BJ (cell line): ENCODE measurements at regions not wholly inside any gene's neighbourhood (a gene's known extent, or its start where the extent isn't known, plus 50 kb on each side); places are given as distances from the start of the nearest gene placed in this dataset.

ENCODE experiments used
- CTCF ChIA-PET: fragments of 350-600 bp; formaldehyde crosslinking; extraction: SDS; loops from one replicate; lab custom pipeline; 2021; ENCODE audit warnings: antibody characterized with exemption, inconsistent platforms; lab: Yijun Ruan, JAX
- POLR2A ChIA-PET: fragments of 300-600 bp; sonication (Branson Sonifier 250); formaldehyde crosslinking; extraction: SDS; loops from one replicate; lab custom pipeline; 2021; ENCODE audit warnings: antibody characterized with exemption; lab: Charles Lee
- DNase-seq: peaks from one replicate; pipeline ENCODE4 v3.0.0-alpha.2; 2011; ENCODE audit warnings: low read depth
- H3K27me3 ChIP-seq: 2 replicates; pipeline ENCODE4 v1.6.0; 2011; ENCODE audit warnings: low read length; ENCODE audit not compliant: control insufficient read depth, insufficient read depth
- H3K36me3 ChIP-seq: 2 replicates; pipeline ENCODE4 v1.5.1; 2011; ENCODE audit warnings: low read length; ENCODE audit not compliant: control insufficient read depth, insufficient read depth
- H3K4me3 ChIP-seq: 2 replicates; pipeline ENCODE4 v1.5.1; 2011; ENCODE audit warnings: low read depth, mild to moderate bottlenecking, control low read depth, low read length
- TF ChIP-seq, protein P1 (sequence below): IDR thresholded peaks from 2 replicates; pipeline ENCODE4 v1.5.1; 2011; ENCODE audit warnings: low read depth, mild to moderate bottlenecking, control low read depth, inconsistent platforms, low read length, moderate library complexity; ENCODE audit not compliant: insufficient read depth

DNA sequence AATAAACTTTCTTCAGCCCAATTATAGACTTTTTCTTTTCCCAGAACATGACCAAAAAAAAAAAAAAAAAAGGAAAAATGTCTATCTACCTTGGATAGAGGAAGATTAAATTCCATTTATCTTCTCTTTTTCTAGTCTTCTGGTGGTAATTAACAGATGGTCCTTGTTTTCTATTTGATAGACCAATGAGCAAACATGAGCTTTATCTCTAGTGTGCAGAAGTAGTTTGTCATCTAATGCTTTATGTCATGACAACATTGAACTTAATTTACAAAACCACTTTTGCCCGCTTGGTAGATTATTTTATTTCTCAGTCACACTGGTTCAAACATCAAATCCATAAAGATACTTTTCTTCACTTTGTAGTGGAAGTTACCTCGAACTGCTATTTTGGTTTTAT lies 69.5 kb upstream of the ELL2 start:
- Histone ChIP-seq H3K36me3 (no peaks in the 10 kb centered on the region), H3K27me3 (no peaks in the 10 kb centered on the region), H3K4me3 (no peak overlapping the region)
- ChIA-PET CTCF (interaction anchor here (0.8 kb wide), 1 partner anchor 21 kb away, joined by 3 read pairs; no protein-coding TSS in a partner anchor), POLR2A (interaction anchor here (1.1 kb wide), 1 partner anchor 73 kb away, joined by 4 read pairs; no protein-coding TSS in a partner anchor)
- TF ChIP-seq, protein P1, sequence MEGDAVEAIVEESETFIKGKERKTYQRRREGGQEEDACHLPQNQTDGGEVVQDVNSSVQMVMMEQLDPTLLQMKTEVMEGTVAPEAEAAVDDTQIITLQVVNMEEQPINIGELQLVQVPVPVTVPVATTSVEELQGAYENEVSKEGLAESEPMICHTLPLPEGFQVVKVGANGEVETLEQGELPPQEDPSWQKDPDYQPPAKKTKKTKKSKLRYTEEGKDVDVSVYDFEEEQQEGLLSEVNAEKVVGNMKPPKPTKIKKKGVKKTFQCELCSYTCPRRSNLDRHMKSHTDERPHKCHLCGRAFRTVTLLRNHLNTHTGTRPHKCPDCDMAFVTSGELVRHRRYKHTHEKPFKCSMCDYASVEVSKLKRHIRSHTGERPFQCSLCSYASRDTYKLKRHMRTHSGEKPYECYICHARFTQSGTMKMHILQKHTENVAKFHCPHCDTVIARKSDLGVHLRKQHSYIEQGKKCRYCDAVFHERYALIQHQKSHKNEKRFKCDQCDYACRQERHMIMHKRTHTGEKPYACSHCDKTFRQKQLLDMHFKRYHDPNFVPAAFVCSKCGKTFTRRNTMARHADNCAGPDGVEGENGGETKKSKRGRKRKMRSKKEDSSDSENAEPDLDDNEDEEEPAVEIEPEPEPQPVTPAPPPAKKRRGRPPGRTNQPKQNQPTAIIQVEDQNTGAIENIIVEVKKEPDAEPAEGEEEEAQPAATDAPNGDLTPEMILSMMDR = no peak
- DNase-seq = no peak

DNA sequence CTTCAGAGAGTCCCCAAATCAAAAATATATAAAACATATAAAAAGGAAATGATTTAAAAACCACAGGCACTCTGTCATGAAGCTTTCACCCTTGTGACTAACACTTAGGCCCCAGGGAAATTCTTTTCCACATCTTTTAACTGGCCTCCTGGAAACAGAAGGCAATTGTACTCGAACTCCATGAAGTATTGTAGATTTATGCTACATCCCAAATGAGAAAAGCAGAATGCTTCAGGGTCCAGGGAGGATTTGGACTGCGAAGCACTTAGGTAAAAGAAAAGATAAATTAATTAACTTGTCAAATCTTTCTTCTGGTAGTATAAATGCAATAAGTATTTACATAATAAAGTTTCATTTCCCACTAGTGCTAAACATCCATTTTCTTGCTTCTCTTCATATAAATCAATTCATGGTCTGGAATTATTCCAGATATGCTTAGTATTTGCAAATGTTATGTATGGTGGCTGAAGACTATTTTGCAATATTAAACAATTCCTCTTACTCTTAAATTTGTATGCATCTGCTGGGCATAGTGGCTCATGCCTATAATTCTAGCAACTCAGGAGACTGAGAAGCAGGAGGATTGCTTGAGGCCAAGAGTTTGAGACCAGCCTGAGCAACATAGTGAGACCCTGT lies 64.9 kb upstream of the ELL2 start:
- no peaks in the 10 kb centered on the region for H3K36me3 ChIP-seq
- no peaks in the 10 kb centered on the region for H3K27me3 ChIP-seq
- TF ChIP-seq, protein P1 = no peak
- CTCF ChIA-PET = no interaction called here
- DNase-seq = peak; percentile 66
- POLR2A ChIA-PET = no interaction called here
- H3K4me3 ChIP-seq = no peak overlapping the region

DNA sequence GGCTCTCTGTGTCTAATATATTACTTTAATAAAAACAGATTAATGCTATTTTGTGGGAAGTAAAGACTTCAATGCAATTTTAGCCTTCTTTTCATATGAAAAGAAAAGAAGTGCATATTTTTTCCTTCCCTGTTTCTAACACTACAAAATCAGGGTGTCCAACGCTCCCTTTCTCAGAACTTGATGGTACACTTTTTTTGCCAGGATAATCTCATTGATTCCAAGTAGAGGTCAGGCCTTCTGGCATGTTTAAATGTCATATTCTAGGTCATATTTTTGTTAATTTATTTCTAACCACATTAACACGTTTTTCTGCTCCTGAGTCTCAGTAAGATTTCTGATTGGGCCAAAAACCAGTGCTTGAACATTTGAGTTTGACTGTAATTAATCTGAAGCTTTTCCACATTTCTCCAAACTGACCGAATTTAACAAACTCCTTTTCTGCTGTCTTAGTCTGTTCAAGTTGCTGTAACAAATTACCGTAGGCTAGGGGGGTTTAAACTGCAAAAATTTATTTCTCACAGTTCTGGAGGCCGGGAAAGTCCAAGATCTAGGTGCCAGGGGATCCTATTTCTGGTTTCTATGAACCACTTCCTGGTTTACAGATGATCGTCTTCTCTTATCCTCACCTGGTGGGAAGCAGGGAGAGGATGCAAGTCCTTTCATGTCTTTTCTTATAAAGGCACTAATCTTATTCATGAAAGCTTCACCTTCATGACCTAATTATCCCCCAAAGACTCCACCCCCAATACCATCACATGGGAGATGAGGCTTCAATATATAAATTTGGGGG lies 63.2 kb upstream of the ELL2 start:
- DNase-seq = no peak
- no peaks in the 10 kb centered on the region for H3K27me3 ChIP-seq
- TF ChIP-seq, protein P1 = no peak
- no peaks in the 10 kb centered on the region for H3K36me3 ChIP-seq
- CTCF ChIA-PET = interaction anchor here (1.1 to 1.6 kb wide), 3 partner anchors 51 to 315 kb away, joined by 3 to 5 read pairs (median 4); no protein-coding TSS in a partner anchor
- POLR2A ChIA-PET = interaction anchor here (0.7 kb wide), 1 partner anchor 40 kb away, joined by 3 read pairs; no protein-coding TSS in a partner anchor
- H3K4me3 ChIP-seq = no peak overlapping the region

DNA sequence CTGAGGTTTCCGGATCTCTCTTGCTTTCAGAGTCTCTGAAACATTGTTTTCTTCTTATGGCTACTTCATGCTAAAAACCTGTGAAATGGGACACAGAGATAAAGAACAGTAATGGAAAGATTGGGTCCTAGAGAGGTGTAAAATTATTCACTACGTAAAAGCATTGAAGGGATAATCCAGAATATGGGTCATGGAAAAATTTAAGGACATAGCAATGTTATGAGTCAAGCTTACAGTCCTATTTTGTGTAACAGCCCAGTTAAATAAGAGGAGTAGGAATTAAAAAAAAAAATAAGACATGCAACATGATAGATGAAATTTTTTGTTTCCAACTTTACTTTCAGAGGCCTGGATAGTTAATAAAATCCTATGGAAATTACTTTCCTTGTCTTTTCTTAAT lies 61.9 kb upstream of the ELL2 start:
- POLR2A ChIA-PET = no interaction called here
- CTCF ChIA-PET = no interaction called here
- H3K36me3 ChIP-seq = no peaks in the 10 kb centered on the region
- DNase-seq = peak; percentile 65
- H3K4me3 ChIP-seq = no peak overlapping the region
- H3K27me3 ChIP-seq = no peaks in the 10 kb centered on the region
- TF ChIP-seq, protein P1 = no peak

DNA sequence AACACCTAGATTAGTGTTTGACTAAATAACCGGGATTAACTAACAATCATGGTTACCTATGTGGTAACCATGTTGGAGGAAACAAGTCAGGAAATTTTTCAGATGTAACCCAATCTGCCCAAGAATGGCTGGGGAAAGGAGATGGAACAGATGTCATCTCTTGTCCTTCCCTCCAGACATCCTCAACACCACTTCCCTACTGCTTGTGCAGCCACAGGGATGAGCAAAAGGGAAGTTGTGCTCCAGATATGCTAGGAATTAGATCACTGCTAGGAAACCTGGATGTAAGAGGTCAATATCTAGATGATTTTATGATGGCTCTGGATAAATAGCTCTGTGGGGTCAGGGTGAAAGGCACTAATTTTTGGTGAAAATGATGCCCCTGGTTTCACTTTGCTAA lies 61.3 kb upstream of the ELL2 start:
- TF ChIP-seq, protein P1 = no peak
- CTCF ChIA-PET = no interaction called here

More for the DNA sequence above, 61.3 kb upstream of the ELL2 start:
- no peak for DNase-seq
- Histone ChIP-seq H3K36me3 (no peaks in the 10 kb centered on the region), H3K4me3 (no peak overlapping the region), H3K27me3 (no peaks in the 10 kb centered on the region)
- POLR2A ChIA-PET = no interaction called here
